ENCODE measurements at regions not wholly inside any gene's neighbourhood (a gene's known extent, or its start where the extent isn't known, plus 50 kb on each side); places are given as distances from the start of the nearest gene placed in this dataset.
"Not testable (repeated sequence)": the region's sequence is repeated elsewhere in the genome, so short reads cannot be mapped to it uniquely, and the experiment has no call there.

DNA sequence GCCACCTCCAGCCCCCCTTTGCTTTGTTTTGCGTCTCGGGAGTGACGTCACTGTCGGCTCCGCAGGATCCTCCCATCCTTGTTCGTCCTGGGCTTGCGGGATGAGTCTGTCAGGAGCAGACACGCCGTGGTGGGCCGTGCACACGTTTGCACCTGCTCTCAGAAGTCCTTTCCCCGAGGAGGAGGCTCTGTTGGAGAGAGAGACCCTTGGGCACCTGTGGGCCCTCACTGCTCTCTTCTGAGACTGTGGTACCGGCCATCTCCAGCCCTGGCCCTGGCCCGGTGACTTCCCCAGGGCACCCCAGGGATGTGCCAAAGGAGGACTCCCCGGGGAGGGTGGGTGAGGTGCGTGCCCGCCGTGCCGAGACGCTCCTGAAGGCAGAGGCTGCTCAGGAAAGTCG, 76.1 kb upstream of the PPP2R3B start:
- intact Hi-C loops (cut with DNase I): no loop called here
- Histone ChIP-seq H3K4me1 (no peaks in the 10 kb centered on the region), H3K27ac (no peak overlapping the region), H3K4me3 (no peak overlapping the region), H3K27me3 (no peaks in the 10 kb centered on the region), H3K36me3 (no peaks in the 10 kb centered on the region), H3K9me3 (peaks cover 0 to 18% (median 0%) of the 10 kb centered on the region in 11 donors)
- ATAC-seq: no peak
- TF ChIP-seq, protein P1, sequence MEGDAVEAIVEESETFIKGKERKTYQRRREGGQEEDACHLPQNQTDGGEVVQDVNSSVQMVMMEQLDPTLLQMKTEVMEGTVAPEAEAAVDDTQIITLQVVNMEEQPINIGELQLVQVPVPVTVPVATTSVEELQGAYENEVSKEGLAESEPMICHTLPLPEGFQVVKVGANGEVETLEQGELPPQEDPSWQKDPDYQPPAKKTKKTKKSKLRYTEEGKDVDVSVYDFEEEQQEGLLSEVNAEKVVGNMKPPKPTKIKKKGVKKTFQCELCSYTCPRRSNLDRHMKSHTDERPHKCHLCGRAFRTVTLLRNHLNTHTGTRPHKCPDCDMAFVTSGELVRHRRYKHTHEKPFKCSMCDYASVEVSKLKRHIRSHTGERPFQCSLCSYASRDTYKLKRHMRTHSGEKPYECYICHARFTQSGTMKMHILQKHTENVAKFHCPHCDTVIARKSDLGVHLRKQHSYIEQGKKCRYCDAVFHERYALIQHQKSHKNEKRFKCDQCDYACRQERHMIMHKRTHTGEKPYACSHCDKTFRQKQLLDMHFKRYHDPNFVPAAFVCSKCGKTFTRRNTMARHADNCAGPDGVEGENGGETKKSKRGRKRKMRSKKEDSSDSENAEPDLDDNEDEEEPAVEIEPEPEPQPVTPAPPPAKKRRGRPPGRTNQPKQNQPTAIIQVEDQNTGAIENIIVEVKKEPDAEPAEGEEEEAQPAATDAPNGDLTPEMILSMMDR (IDR thresholded peaks at IDR 0.05): no peak
- 87 to 93% methylated on average over 21 of the region's 21 CpGs for WGBS, 2 donors
- DNase-seq: no peak

DNA sequence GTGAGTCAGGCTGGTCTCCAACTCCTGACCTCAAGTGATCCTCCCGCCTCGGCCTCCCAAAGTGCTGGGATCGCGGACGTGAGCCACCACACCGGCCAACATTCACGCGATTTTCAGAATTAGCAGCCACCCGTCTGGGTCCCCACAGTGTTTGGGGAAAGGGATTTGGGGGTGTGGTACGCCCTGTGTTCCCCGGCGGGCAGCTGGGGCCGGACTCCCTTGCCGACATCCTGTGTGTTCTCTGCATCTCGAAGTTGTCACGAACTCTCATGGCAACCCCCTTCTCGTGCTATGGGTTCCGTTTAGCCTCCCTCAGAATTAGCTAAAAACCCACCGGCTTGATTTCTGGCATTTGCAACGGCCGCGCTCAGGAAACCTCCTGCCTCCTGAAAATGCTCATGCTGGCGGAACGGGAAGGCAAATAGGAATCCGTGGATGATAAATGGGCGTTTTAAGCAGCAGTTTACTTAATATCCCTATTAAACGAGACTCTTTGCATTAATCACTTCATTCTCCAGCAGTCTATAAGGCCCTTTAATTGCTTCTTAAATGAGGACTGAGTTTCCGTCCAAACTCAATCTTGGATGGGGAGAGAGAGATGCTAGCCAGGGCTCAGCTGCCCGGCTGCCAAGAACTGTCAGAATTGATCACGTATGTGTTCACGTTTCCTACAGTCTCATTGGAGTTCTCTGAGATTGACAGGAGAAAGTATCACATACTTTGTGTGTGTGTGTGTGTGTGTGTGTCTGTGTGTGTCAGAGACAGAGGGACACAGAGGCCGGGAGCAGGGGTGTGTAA, 78.9 kb upstream of the PPP2R3B start:
- DNase-seq (no peak), ATAC-seq (no peak)
- H3K27me3 ChIP-seq: no peaks in the 10 kb centered on the region
- H3K4me3 ChIP-seq: no peak overlapping the region
- TF ChIP-seq, protein P1 (IDR thresholded peaks at IDR 0.05): no peak
- no peaks in the 10 kb centered on the region for H3K36me3 ChIP-seq
- intact Hi-C loops (cut with DNase I): no loop called here
- H3K4me1 ChIP-seq: no peaks in the 10 kb centered on the region
- H3K9me3 ChIP-seq: peaks cover 0 to 18% (median 0%) of the 10 kb centered on the region in 11 donors
- no peak overlapping the region for H3K27ac ChIP-seq
- WGBS, 2 donors: 86 to 88% methylated on average over 32 of the region's 32 CpGs

- not testable (repeated sequence) for H3K27ac ChIP-seq
Observed at GRCh38 chrX:466836-467235, 80.1 kb upstream of the PPP2R3B start.

GRCh38 chrX:467686-468085, 81.0 kb upstream of the PPP2R3B start:
- WGBS, 2 donors: 89 to 96% methylated on average over 16 of the region's 16 CpGs
- H3K4me3 ChIP-seq; H3K4me1 ChIP-seq; H3K36me3 ChIP-seq; H3K27ac ChIP-seq; DNase-seq; intact Hi-C loops (cut with DNase I); ATAC-seq; H3K27me3 ChIP-seq: not testable (repeated sequence)
- peaks cover 0 to 13% (median 0%) of the 10 kb centered on the region in 11 donors for H3K9me3 ChIP-seq

More at GRCh38 chrX:466836-467235, 80.1 kb upstream of the PPP2R3B start:
- H3K27me3 ChIP-seq; H3K4me3 ChIP-seq; DNase-seq; H3K36me3 ChIP-seq; ATAC-seq; intact Hi-C loops (cut with DNase I); H3K4me1 ChIP-seq: not testable (repeated sequence)
- WGBS, 2 donors: 91 to 93% methylated on average over 16 to 17 of the region's 17 CpGs
- peaks cover 0 to 12% (median 0%) of the 10 kb centered on the region in 11 donors for H3K9me3 ChIP-seq

DNA sequence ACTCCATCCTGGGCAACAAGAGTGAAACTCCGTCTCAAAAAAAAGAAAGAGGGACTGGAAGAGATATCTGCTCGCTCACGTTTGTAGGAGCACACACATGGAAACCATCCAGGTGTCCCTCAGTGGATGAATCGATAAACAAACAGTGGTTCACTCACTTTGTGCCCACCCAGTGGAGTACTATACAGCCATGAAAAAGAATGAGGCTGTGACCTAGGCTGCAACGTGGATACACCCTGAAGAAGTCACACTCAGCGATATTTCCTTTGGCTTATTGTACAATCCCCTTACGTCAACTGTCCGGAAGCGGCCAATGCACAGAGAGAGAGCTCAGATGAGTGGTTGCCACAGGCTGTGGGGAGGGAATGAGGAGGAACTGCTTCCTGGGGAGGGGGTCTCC, 82.3 kb upstream of the PPP2R3B start:
- ATAC-seq: no peak
- H3K9me3 ChIP-seq: peaks cover 0 to 13% (median 0%) of the 10 kb centered on the region in 11 donors
- intact Hi-C loops (cut with DNase I): no loop called here
- no peak for DNase-seq
- TF ChIP-seq, protein P1 (IDR thresholded peaks at IDR 0.05): no peak
- 89% methylated on average over 9 of the region's 9 CpGs for WGBS, 2 donors
- no peaks in the 10 kb centered on the region for H3K36me3 ChIP-seq
- H3K27ac ChIP-seq: no peak overlapping the region
- H3K27me3 ChIP-seq: no peaks in the 10 kb centered on the region
- no peak overlapping the region for H3K4me3 ChIP-seq
- H3K4me1 ChIP-seq: no peaks in the 10 kb centered on the region
